ENCODE measurements at regions not wholly inside any gene's neighbourhood (a gene's known extent, or its start where the extent isn't known, plus 50 kb on each side); places are given as distances from the start of the nearest gene placed in this dataset.

DNA sequence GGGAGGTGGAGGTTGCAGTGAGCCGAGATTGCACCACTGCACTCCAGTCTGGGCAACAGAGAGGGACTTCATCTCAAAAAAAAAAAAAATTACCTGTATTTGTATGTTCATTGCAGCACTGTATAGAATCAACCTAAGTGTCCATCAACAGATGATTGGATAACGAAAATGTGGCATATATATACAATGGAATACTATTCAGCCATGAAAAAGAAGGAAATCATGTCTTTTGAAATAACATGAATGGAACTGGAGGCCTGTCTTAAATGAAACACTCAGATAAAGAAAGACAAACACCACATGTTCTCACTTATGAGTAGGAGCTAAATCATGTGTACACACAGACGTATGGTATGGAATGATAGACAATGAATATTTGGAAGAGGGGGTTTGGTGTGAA, 59.4 kb upstream of the MEF2A start:
- no peak for TF ChIP-seq POLR2A (IDR thresholded peaks at IDR 0.05)
- TF ChIP-seq, protein P1, sequence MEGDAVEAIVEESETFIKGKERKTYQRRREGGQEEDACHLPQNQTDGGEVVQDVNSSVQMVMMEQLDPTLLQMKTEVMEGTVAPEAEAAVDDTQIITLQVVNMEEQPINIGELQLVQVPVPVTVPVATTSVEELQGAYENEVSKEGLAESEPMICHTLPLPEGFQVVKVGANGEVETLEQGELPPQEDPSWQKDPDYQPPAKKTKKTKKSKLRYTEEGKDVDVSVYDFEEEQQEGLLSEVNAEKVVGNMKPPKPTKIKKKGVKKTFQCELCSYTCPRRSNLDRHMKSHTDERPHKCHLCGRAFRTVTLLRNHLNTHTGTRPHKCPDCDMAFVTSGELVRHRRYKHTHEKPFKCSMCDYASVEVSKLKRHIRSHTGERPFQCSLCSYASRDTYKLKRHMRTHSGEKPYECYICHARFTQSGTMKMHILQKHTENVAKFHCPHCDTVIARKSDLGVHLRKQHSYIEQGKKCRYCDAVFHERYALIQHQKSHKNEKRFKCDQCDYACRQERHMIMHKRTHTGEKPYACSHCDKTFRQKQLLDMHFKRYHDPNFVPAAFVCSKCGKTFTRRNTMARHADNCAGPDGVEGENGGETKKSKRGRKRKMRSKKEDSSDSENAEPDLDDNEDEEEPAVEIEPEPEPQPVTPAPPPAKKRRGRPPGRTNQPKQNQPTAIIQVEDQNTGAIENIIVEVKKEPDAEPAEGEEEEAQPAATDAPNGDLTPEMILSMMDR (IDR thresholded peaks at IDR 0.05): no peak
